Parathyroid adenoma (tissue), 2 donors: ENCODE measurements at regions not wholly inside any gene's neighbourhood (a gene's known extent, or its start where the extent isn't known, plus 50 kb on each side); places are given as distances from the start of the nearest gene placed in this dataset.
A peak's percentile ranks its signal among the peaks of the same experiment; 100 is the strongest.

Experiments used
- H2AFZ ChIP-seq: fragments of 300-600 bp; sonication (generic); one replicate; pipeline ENCODE4 v1.7.0; 2017; ENCODE audit warnings: antibody characterized with exemption, mild to moderate bottlenecking
- H3K27ac ChIP-seq: fragments of 300-600 bp; sonication (generic); one replicate; pipeline ENCODE4 v1.7.0; 2017
- H3K27me3 ChIP-seq: fragments of 300-600 bp; sonication (generic); one replicate; pipeline ENCODE4 v1.7.0; 2017; ENCODE audit warnings: low read length; ENCODE audit not compliant: control insufficient read depth, insufficient read depth
- H3K36me3 ChIP-seq: fragments of 300-600 bp; sonication (generic); one replicate; pipeline ENCODE4 v1.7.0; 2017; ENCODE audit warnings: low read length; ENCODE audit not compliant: control insufficient read depth, insufficient read depth
- H3K4me1 ChIP-seq: fragments of 300-600 bp; sonication (generic); one replicate; pipeline ENCODE4 v1.7.0; 2017; ENCODE audit warnings: control low read depth
- H3K4me2 ChIP-seq: fragments of 300-600 bp; sonication (generic); one replicate; pipeline ENCODE4 v1.7.0; 2017; ENCODE audit warnings: low read length
- H3K4me3 ChIP-seq: fragments of 300-600 bp; sonication (generic); one replicate; pipeline ENCODE4 v1.7.0; 2017; ENCODE audit warnings: low read depth, low read length
- H3K79me2 ChIP-seq: fragments of 300-600 bp; sonication (generic); one replicate; pipeline ENCODE4 v1.7.0; 2017; ENCODE audit warnings: control low read depth
- H3K9ac ChIP-seq: fragments of 300-600 bp; sonication (generic); one replicate; pipeline ENCODE4 v1.7.0; 2017; ENCODE audit warnings: mild to moderate bottlenecking
- H3K9me3 ChIP-seq: fragments of 300-600 bp; sonication (generic); one replicate; pipeline ENCODE4 v1.7.0; 2017; ENCODE audit warnings: low read length; ENCODE audit not compliant: control insufficient read depth
- TF ChIP-seq, protein P1 (sequence below): fragments of 300-600 bp; sonication (generic); IDR thresholded peaks from one replicate; pipeline ENCODE4 v1.7.0; 2017; ENCODE audit warnings: antibody characterized with exemption, mild to moderate bottlenecking
- donor health status: primary hyperparathyroidism.

DNA sequence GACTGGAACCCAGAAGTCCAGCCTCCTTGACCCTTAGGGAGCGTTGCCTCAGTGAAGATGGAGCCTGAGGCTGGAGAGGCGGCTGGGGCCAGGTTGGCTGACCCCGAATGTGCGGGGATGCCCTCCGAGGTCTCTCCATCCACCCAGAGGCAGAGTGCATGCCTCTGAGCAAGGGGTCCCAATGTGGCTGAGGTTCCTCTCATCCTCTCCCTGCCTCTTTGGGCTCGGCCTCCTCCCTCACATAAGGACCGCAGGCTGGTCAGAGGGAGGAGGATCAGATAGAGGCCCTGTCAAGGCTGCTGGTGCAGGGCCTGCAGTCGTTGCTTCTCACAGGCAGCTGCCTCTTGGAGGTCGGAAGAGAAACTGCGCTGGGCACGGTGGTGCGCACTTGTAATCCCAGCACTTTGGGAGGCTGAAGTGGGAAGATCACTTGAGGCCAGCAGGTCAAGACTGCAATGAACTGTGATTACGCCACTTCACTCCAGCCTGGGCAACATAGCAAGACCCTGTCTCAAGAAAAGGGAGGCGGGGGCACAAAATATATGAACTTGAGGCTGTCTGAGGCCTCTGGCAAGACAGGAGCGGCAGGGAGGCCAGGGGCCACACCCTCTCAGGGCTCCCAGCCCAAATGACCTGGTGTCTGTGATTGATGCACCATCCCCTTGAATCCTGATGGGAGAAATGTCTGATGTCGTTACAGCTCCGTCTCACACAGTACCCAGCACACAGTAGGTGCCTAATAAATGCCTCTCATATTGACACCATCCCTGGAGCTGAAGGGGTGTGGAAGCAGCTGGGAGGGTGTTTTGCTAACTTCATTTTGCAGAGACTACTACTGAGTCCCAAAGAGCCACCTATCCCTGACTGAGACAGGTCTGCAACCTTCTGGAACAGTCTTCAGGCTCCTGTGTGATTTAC is 220.1 kb upstream of the GSE1 start:
- Histone ChIP-seq H2AFZ (no peak overlapping the region), H3K79me2 (peaks cover 7% of the 10 kb centered on the region), H3K27ac (no peak overlapping the region), H3K4me1 (no peaks in the 10 kb centered on the region), H3K4me3 (no peak overlapping the region), H3K4me2 (no peak overlapping the region), H3K9ac (no peak overlapping the region), H3K27me3 (no peaks in the 10 kb centered on the region), H3K9me3 (no peaks in the 10 kb centered on the region), H3K36me3 (no peaks in the 10 kb centered on the region)
- TF ChIP-seq, protein P1, sequence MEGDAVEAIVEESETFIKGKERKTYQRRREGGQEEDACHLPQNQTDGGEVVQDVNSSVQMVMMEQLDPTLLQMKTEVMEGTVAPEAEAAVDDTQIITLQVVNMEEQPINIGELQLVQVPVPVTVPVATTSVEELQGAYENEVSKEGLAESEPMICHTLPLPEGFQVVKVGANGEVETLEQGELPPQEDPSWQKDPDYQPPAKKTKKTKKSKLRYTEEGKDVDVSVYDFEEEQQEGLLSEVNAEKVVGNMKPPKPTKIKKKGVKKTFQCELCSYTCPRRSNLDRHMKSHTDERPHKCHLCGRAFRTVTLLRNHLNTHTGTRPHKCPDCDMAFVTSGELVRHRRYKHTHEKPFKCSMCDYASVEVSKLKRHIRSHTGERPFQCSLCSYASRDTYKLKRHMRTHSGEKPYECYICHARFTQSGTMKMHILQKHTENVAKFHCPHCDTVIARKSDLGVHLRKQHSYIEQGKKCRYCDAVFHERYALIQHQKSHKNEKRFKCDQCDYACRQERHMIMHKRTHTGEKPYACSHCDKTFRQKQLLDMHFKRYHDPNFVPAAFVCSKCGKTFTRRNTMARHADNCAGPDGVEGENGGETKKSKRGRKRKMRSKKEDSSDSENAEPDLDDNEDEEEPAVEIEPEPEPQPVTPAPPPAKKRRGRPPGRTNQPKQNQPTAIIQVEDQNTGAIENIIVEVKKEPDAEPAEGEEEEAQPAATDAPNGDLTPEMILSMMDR, result no peak

DNA sequence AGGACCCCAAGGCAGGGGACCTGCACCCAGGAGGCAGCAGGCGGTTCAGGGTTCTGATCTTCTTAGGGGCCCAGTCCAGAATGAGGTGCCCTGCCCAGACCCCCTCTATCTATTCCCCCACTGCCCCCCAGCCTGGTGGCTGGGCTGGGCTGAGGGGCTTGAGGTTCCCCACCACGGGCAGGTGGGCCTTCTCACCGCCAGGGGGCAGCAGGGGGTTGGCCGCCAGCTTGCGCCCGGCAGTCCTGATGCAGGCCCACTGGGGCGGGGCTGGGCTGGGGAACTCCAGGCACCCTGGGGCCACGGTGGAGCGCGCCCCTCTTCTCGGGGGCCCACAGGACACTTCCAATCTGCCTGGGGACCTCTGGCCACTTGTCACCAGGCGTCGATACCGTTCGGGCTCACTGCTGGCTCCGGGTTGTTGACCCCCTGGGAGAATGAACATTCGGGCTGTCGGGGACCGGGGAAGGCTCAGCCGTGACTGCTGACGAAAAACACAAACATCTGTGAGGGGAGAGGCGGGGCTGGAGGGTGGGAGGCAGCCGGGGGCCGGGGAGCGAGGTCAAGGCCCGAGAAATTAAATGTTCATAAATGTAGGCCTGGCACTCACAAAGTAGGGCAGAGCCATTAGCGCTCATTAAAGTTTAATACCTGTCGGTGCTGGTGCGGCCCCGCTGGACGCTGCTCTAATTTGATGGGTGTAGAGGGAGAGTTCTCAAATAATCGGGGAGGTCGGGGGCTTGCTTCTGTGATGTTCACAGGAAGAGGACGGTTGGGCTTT is 219.3 kb upstream of the GSE1 start:
- TF ChIP-seq, protein P1, result peak; percentile 48
- Histone ChIP-seq H3K36me3 (no peaks in the 10 kb centered on the region), H3K4me2 (no peak overlapping the region), H3K79me2 (peaks cover 7% of the 10 kb centered on the region), H3K4me1 (no peaks in the 10 kb centered on the region), H3K27me3 (no peaks in the 10 kb centered on the region), H2AFZ (no peak overlapping the region), H3K4me3 (no peak overlapping the region), H3K9me3 (no peaks in the 10 kb centered on the region), H3K27ac (no peak overlapping the region), H3K9ac (no peak overlapping the region)

DNA sequence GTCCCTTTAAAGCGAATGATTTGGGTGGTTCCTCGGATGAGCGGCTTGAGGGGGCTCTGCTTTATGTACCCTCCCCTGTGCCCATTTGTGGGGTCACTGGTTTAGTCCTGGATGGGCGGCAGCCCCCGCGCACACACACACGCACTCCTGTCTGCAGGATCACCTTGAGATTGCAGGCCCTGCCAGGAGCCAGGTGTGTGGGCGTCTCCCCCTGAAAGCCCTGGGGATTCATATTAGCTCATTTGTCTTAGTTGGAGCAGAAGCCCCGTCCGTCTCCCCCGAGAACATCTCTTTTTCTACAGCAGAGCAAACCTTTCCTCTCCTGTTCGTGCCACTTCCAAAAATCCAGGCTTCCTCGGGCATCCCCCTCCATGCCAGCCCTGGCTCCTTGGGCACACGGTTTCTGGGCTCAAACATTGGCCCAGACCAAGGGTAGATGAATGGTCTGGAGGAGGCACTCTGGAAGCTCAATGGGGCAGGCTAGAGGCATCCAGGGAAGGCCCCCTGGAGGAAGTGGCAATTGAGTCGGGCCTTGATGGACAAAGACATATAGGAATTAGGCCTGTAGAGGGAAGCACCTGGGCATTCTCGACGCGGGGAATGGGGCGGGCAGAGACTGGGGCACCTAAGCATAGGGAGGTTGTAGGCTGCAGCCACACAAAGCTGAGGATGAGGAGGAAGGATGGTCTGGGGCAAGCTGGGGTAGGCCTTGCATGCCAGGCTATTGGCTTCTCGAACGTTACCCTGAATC is 218.5 kb upstream of the GSE1 start:
- Histone ChIP-seq H3K4me3 (no peak overlapping the region), H3K9ac (no peak overlapping the region), H3K4me1 (no peaks in the 10 kb centered on the region)

DNA sequence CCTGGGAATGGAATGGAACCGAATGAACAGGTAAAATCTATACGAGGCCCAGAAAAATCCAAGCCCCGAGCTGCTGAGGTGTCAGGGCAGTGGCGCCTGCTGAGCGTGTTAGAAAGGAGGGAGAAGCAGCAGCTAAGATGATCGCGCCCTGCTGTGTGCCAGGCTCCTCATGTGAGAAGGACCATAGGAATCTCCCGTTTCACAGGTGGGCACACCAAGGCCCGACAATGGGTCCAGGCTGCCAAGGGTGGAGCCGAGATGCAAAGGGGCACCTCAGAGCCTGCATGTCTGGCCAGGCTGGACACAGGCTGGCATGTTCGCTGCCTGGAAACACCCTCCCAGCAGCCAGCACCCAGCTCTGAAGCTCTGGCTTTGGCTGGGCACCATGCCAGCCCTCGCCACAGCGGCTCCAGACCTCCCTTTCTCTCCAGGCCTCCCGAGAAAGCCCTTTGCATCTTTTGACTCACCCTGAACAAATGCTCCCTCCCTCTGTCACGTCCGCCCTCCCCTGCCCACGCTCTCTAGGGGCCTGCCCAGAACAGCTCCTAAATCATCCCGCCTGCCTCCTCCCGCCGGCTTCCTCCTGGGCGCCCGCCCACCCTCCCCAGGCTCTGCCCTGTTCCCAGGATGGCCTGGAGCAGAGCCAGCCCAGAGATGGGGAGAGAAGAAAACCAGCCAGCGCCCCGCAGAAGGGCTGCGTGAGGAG is 217.8 kb upstream of the GSE1 start:
- Histone ChIP-seq H3K4me2 (no peak overlapping the region), H3K4me1 (no peaks in the 10 kb centered on the region), H3K27me3 (no peaks in the 10 kb centered on the region), H3K27ac (no peak overlapping the region), H3K79me2 (peaks cover 15% of the 10 kb centered on the region), H2AFZ (no peak overlapping the region), H3K36me3 (no peaks in the 10 kb centered on the region), H3K9ac (no peak overlapping the region), H3K9me3 (no peaks in the 10 kb centered on the region), H3K4me3 (no peak overlapping the region)
- TF ChIP-seq, protein P1, result no peak

More for the DNA sequence above, 218.5 kb upstream of the GSE1 start:
- TF ChIP-seq, protein P1, result no peak
- no peaks in the 10 kb centered on the region for H3K36me3 ChIP-seq
- H3K79me2 ChIP-seq, result peaks cover 11% of the 10 kb centered on the region
- H3K27me3 ChIP-seq, result no peaks in the 10 kb centered on the region
- no peak overlapping the region for H3K27ac ChIP-seq
- no peak overlapping the region for H3K4me2 ChIP-seq
- no peaks in the 10 kb centered on the region for H3K9me3 ChIP-seq
- H2AFZ ChIP-seq, result no peak overlapping the region
